ENCODE measurements at regions not wholly inside any gene's neighbourhood (a gene's known extent, or its start where the extent isn't known, plus 50 kb on each side); places are given as distances from the start of the nearest gene placed in this dataset.

- no peak for TF ChIP-seq CTCF (IDR thresholded peaks at IDR 0.05)
- no peak for TF ChIP-seq POLR2A (IDR thresholded peaks at IDR 0.05)
- no peaks in the 10 kb centered on the region for H3K9me3 ChIP-seq
- ATAC-seq (no peak), DNase-seq (no peak)
- no peak overlapping the region for H3K4me3 ChIP-seq
- no peaks in the 10 kb centered on the region for H3K4me1 ChIP-seq
- H3K27me3 ChIP-seq: no peaks in the 10 kb centered on the region
- H3K36me3 ChIP-seq (replicated peaks in 1 of 2; ENCODE audit: insufficient read depth in 1 of 2, low read depth in 2 of 2): no peaks in the 10 kb centered on the region
- H3K27ac ChIP-seq: no peak overlapping the region
- intact Hi-C loops (cut with DNase I): no loop called here
- WGBS, 2 donors: 77 to 83% methylated on average over 3 of the region's 3 CpGs
Measured at GRCh38 chr20:22320245-22320915, 264.0 kb downstream of the FOXA2 start.

- DNase-seq (no peak), ATAC-seq (no peak)
- TF ChIP-seq CTCF (IDR thresholded peaks at IDR 0.05): no peak
- TF ChIP-seq POLR2A (IDR thresholded peaks at IDR 0.05): no peak
- H3K4me1 ChIP-seq: no peaks in the 10 kb centered on the region
- intact Hi-C loops (cut with DNase I): loop anchor here (10.0 kb wide), 1 partner anchor 601 kb away; no protein-coding TSS in a partner anchor
- H3K27ac ChIP-seq: no peak overlapping the region
- H3K9me3 ChIP-seq: no peaks in the 10 kb centered on the region
- H3K36me3 ChIP-seq (replicated peaks in 1 of 2; ENCODE audit: insufficient read depth in 1 of 2, low read depth in 2 of 2): no peaks in the 10 kb centered on the region
- H3K27me3 ChIP-seq: no peaks in the 10 kb centered on the region
- H3K4me3 ChIP-seq: no peak overlapping the region
- 65% methylated on average over 5 of the region's 5 CpGs for WGBS, 2 donors
Measured at GRCh38 chr20:22315771-22316170, 268.6 kb downstream of the FOXA2 start.

GRCh38 chr20:22315073-22315472, 269.3 kb downstream of the FOXA2 start:
- Histone ChIP-seq H3K36me3 (replicated peaks in 1 of 2; ENCODE audit: insufficient read depth in 1 of 2, low read depth in 2 of 2) (no peaks in the 10 kb centered on the region), H3K27ac (no peak overlapping the region), H3K4me3 (no peak overlapping the region), H3K27me3 (no peaks in the 10 kb centered on the region), H3K4me1 (no peaks in the 10 kb centered on the region), H3K9me3 (no peaks in the 10 kb centered on the region)
- WGBS, 2 donors: 36 to 44% methylated on average over 2 of the region's 2 CpGs
- intact Hi-C loops (cut with DNase I): loop anchor here (10.0 kb wide), 1 partner anchor 600 kb away; no protein-coding TSS in a partner anchor
- DNase-seq (no peak), ATAC-seq (no peak)
- TF ChIP-seq POLR2A (IDR thresholded peaks at IDR 0.05): no peak
- no peak for TF ChIP-seq CTCF (IDR thresholded peaks at IDR 0.05)

GRCh38 chr20:22312744-22313346, 271.5 kb downstream of the FOXA2 start:
- DNase-seq (peak; percentile 33 to 55 (median 43)), ATAC-seq (no peak)
- no peak for TF ChIP-seq POLR2A (IDR thresholded peaks at IDR 0.05)
- TF ChIP-seq CTCF (IDR thresholded peaks at IDR 0.05): peak; percentile 23 to 74 (median 60)
- Histone ChIP-seq H3K4me1 (no peaks in the 10 kb centered on the region), H3K36me3 (replicated peaks in 1 of 2; ENCODE audit: insufficient read depth in 1 of 2, low read depth in 2 of 2) (no peaks in the 10 kb centered on the region), H3K4me3 (no peak overlapping the region), H3K9me3 (no peaks in the 10 kb centered on the region), H3K27ac (no peak overlapping the region), H3K27me3 (no peaks in the 10 kb centered on the region)
- WGBS, 2 donors: 1% methylated on average over 6 of the region's 6 CpGs
- intact Hi-C loops (cut with DNase I): loop anchor here (10.0 kb wide), 1 partner anchor 598 kb away; no protein-coding TSS in a partner anchor

All from body of pancreas (tissue), 4 donors.